ENCODE measurements at regions not wholly inside any gene's neighbourhood (a gene's known extent, or its start where the extent isn't known, plus 50 kb on each side); places are given as distances from the start of the nearest gene placed in this dataset.

GRCh38 chr4:128686810-128687209 is 122.7 kb upstream of the JADE1 start (continued):
- TF ChIP-seq, protein P1, sequence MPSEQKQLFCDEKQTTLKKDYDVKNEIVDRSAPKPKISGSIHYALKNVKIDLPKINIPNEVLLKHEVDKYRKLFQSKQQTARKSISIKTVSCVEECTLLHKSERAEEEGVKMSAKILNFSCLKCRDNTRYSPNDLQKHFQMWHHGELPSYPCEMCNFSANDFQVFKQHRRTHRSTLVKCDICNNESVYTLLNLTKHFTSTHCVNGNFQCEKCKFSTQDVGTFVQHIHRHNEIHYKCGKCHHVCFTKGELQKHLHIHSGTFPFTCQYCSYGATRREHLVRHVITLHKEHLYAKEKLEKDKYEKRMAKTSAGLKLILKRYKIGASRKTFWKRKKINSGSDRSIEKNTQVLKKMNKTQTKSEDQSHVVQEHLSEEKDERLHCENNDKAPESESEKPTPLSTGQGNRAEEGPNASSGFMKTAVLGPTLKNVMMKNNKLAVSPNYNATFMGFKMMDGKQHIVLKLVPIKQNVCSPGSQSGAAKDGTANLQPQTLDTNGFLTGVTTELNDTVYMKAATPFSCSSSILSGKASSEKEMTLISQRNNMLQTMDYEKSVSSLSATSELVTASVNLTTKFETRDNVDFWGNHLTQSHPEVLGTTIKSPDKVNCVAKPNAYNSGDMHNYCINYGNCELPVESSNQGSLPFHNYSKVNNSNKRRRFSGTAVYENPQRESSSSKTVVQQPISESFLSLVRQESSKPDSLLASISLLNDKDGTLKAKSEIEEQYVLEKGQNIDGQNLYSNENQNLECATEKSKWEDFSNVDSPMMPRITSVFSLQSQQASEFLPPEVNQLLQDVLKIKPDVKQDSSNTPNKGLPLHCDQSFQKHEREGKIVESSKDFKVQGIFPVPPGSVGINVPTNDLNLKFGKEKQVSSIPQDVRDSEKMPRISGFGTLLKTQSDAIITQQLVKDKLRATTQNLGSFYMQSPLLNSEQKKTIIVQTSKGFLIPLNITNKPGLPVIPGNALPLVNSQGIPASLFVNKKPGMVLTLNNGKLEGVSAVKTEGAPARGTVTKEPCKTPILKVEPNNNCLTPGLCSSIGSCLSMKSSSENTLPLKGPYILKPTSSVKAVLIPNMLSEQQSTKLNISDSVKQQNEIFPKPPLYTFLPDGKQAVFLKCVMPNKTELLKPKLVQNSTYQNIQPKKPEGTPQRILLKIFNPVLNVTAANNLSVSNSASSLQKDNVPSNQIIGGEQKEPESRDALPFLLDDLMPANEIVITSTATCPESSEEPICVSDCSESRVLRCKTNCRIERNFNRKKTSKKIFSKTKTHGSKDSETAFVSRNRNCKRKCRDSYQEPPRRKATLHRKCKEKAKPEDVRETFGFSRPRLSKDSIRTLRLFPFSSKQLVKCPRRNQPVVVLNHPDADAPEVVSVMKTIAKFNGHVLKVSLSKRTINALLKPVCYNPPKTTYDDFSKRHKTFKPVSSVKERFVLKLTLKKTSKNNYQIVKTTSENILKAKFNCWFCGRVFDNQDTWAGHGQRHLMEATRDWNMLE (tag by site-specific recombination; conservative IDR thresholded peaks at IDR 0.05; ENCODE audit: low read depth), result no peak
- TF ChIP-seq, protein P2, sequence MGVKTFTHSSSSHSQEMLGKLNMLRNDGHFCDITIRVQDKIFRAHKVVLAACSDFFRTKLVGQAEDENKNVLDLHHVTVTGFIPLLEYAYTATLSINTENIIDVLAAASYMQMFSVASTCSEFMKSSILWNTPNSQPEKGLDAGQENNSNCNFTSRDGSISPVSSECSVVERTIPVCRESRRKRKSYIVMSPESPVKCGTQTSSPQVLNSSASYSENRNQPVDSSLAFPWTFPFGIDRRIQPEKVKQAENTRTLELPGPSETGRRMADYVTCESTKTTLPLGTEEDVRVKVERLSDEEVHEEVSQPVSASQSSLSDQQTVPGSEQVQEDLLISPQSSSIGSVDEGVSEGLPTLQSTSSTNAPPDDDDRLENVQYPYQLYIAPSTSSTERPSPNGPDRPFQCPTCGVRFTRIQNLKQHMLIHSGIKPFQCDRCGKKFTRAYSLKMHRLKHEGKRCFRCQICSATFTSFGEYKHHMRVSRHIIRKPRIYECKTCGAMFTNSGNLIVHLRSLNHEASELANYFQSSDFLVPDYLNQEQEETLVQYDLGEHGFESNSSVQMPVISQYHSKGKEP (tag by site-specific recombination; IDR thresholded peaks at IDR 0.05), result no peak
- TF ChIP-seq ZNF184 (tag by site-specific recombination; IDR thresholded peaks at IDR 0.05) (no peak), PRDM6 (tag by site-specific recombination; IDR thresholded peaks at IDR 0.05) (no peak), WT1 (tag by site-specific recombination; IDR thresholded peaks at IDR 0.05) (no peak), ZBTB8A (tag by site-specific recombination; IDR thresholded peaks at IDR 0.05) (no peak), ELK4 (IDR thresholded peaks at IDR 0.05; ENCODE audit: borderline replicate concordance, low read depth, low read length) (no peak), ZNF664 (tag by site-specific recombination; IDR thresholded peaks at IDR 0.05) (no peak), BCL11A (tag by site-specific recombination; IDR thresholded peaks at IDR 0.05; ENCODE audit: low read depth) (no peak)

DNA sequence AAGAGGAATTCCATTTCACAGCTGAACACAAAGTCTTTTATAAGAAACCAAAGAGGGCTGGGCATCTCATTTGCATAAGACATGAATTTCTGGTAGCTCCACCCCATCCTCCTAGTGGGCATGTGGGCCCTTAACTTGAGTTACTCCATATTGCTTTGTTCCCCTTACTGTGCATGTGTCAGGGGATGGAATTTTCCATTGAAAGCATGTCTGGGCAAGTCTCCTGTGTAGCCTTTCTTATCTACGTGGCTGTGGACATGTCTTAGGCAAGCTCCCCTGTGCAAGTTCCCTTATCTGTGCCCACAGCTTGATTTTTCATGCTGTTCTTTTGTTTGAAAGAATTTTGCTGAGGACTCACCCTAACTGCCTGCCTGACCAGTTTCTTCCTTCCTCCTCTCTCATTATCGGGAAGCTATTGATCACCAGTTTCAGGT is 123.5 kb upstream of the JADE1 start:
- no peak overlapping the region for H3K27ac ChIP-seq (ENCODE audit: extremely low read depth, low read depth, low read length)
- CTCF ChIA-PET, result no interaction called here

GRCh38 chr4:128684016-128684415 is 125.5 kb upstream of the JADE1 start:
- Histone ChIP-seq H3K9me3 (ENCODE audit: control insufficient read depth, insufficient read depth, low read depth, low read length) (no peaks in the 10 kb centered on the region), H3K4me1 (ENCODE audit: control insufficient read depth, insufficient read depth, low read length) (no peaks in the 10 kb centered on the region), H3K27ac (ENCODE audit: extremely low read depth, low read depth, low read length) (no peak overlapping the region), H3K4me3 (ENCODE audit: low read depth, low read length) (no peak overlapping the region), H3K36me3 (ENCODE audit: control insufficient read depth in 2 of 2, insufficient read depth in 1 of 2, low read length in 2 of 2) (no peaks in the 10 kb centered on the region)
- TF ChIP-seq ZNF48 (tag by site-specific recombination; IDR thresholded peaks at IDR 0.05) (no peak), ZNF350 (tag by site-specific recombination; IDR thresholded peaks at IDR 0.05) (no peak), ZBTB17 (tag by site-specific recombination; IDR thresholded peaks at IDR 0.05) (no peak), ZBTB7A (tag by site-specific recombination; IDR thresholded peaks at IDR 0.05; ENCODE audit: low read depth) (no peak), KLF16 (tag by site-specific recombination; IDR thresholded peaks at IDR 0.05) (no peak), ZNF221 (tag by site-specific recombination; IDR thresholded peaks at IDR 0.05; ENCODE audit: borderline replicate concordance) (no peak), ZBTB48 (tag by site-specific recombination; IDR thresholded peaks at IDR 0.05) (no peak), ZNF747 (tag by site-specific recombination; IDR thresholded peaks at IDR 0.05) (no peak), ZNF174 (tag by site-specific recombination; IDR thresholded peaks at IDR 0.05) (no peak)
- TF ChIP-seq, protein P3, sequence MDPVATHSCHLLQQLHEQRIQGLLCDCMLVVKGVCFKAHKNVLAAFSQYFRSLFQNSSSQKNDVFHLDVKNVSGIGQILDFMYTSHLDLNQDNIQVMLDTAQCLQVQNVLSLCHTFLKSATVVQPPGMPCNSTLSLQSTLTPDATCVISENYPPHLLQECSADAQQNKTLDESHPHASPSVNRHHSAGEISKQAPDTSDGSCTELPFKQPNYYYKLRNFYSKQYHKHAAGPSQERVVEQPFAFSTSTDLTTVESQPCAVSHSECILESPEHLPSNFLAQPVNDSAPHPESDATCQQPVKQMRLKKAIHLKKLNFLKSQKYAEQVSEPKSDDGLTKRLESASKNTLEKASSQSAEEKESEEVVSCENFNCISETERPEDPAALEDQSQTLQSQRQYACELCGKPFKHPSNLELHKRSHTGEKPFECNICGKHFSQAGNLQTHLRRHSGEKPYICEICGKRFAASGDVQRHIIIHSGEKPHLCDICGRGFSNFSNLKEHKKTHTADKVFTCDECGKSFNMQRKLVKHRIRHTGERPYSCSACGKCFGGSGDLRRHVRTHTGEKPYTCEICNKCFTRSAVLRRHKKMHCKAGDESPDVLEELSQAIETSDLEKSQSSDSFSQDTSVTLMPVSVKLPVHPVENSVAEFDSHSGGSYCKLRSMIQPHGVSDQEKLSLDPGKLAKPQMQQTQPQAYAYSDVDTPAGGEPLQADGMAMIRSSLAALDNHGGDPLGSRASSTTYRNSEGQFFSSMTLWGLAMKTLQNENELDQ (tag by site-specific recombination; IDR thresholded peaks at IDR 0.05; ENCODE audit: low read depth), result no peak
- ChIA-PET CTCF (no interaction called here), POLR2A (no interaction called here)

More for the DNA sequence above, 123.5 kb upstream of the JADE1 start:
- H3K36me3 ChIP-seq (ENCODE audit: control insufficient read depth in 2 of 2, insufficient read depth in 1 of 2, low read length in 2 of 2), result no peaks in the 10 kb centered on the region
- H3K4me3 ChIP-seq (ENCODE audit: low read depth, low read length), result no peak overlapping the region
- TF ChIP-seq SETDB1 (IDR thresholded peaks at IDR 0.05; ENCODE audit: insufficient read length, low read length) (peak; percentile 54), KLF7 (tag by site-specific recombination; IDR thresholded peaks at IDR 0.05; ENCODE audit: borderline replicate concordance) (no peak)
- H3K9me3 ChIP-seq (ENCODE audit: control insufficient read depth, insufficient read depth, low read depth, low read length), result no peaks in the 10 kb centered on the region
- POLR2A ChIA-PET, result no interaction called here
- H3K4me1 ChIP-seq (ENCODE audit: control insufficient read depth, insufficient read depth, low read length), result no peaks in the 10 kb centered on the region

Data from HEK293 (cell line).